ENCODE measurements at regions not wholly inside any gene's neighbourhood (a gene's known extent, or its start where the extent isn't known, plus 50 kb on each side); places are given as distances from the start of the nearest gene placed in this dataset.
"Not testable (repeated sequence)": the region's sequence is repeated elsewhere in the genome, so short reads cannot be mapped to it uniquely, and the experiment has no call there.

DNA sequence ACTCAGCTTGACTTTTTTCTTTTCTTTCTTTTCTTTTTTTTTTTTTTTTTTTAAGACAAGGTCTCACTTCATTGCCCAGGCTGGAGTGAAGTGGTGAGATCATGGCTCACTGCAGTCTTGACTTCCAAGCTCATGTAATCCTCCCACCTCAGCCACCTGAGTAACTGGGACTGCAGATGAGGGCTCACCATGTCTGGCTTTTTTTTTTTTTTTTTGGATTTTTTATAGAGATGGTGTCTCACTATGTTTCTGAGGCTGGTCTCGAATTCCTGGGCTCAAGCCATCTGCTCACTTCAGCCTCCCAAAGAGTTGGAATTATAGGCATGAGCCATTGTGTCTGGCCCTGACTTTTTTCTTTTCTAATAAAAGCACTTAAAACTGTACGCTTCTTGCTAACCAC, 358.2 kb upstream of the IGFBP3 start:
- no peak for DNase-seq (ENCODE audit: low spot score)
- intact Hi-C loops (cut with DNase I), result no loop called here
- Histone ChIP-seq H3K36me3 (no peaks in the 10 kb centered on the region), H3K4me3 (no peak overlapping the region), H3K4me1 (replicated peaks) (no peaks in the 10 kb centered on the region), H3K27me3 (replicated peaks; ENCODE audit: insufficient read depth) (no peaks in the 10 kb centered on the region), H3K27ac (no peak overlapping the region), H3K9me3 (no peaks in the 10 kb centered on the region)
- 80% methylated on average over 2 of the region's 2 CpGs for WGBS
- TF ChIP-seq POLR2AphosphoS5 (IDR thresholded peaks at IDR 0.05) (no peak), CTCF (IDR thresholded peaks at IDR 0.05) (no peak), POLR2A (IDR thresholded peaks at IDR 0.05) (no peak)

- Histone ChIP-seq H3K4me3 (no peak overlapping the region), H3K4me1 (replicated peaks) (no peaks in the 10 kb centered on the region), H3K27me3 (replicated peaks; ENCODE audit: insufficient read depth) (no peaks in the 10 kb centered on the region), H3K9me3 (no peaks in the 10 kb centered on the region), H3K27ac (no peak overlapping the region), H3K36me3 (no peaks in the 10 kb centered on the region)
- WGBS, result 67% methylated on average over 2 of the region's 2 CpGs
- DNase-seq (ENCODE audit: low spot score), result no peak
- TF ChIP-seq CTCF (IDR thresholded peaks at IDR 0.05) (no peak), POLR2A (IDR thresholded peaks at IDR 0.05) (no peak), POLR2AphosphoS5 (IDR thresholded peaks at IDR 0.05) (no peak)
- intact Hi-C loops (cut with DNase I), result no loop called here
Observed at GRCh38 chr7:46264646-46265045, 343.6 kb upstream of the IGFBP3 start.

GRCh38 chr7:46261638-46262037, 340.6 kb upstream of the IGFBP3 start:
- DNase-seq (ENCODE audit: low spot score); H3K9me3 ChIP-seq: not testable (repeated sequence)
- 92% methylated on average over 9 of the region's 9 CpGs for WGBS

GRCh38 chr7:46259947-46260346, 338.9 kb upstream of the IGFBP3 start:
- no peak overlapping the region for H3K27ac ChIP-seq
- H3K4me3 ChIP-seq, result no peak overlapping the region
- no peak for TF ChIP-seq POLR2A (IDR thresholded peaks at IDR 0.05)
- no peak for TF ChIP-seq POLR2AphosphoS5 (IDR thresholded peaks at IDR 0.05)
- TF ChIP-seq CTCF (IDR thresholded peaks at IDR 0.05), result no peak
- no peak for DNase-seq (ENCODE audit: low spot score)
- H3K9me3 ChIP-seq, result no peaks in the 10 kb centered on the region
- no peaks in the 10 kb centered on the region for H3K27me3 ChIP-seq (replicated peaks; ENCODE audit: insufficient read depth)
- no peaks in the 10 kb centered on the region for H3K4me1 ChIP-seq (replicated peaks)
- WGBS, result 33% methylated on average over 1 of the region's 1 CpG
- no peaks in the 10 kb centered on the region for H3K36me3 ChIP-seq
- intact Hi-C loops (cut with DNase I), result no loop called here

More at GRCh38 chr7:46261638-46262037, 340.6 kb upstream of the IGFBP3 start:
- H3K27me3 ChIP-seq (replicated peaks; ENCODE audit: insufficient read depth); H3K4me3 ChIP-seq; H3K27ac ChIP-seq; H3K4me1 ChIP-seq (replicated peaks); intact Hi-C loops (cut with DNase I); H3K36me3 ChIP-seq: not testable (repeated sequence)

GRCh38 chr7:46257761-46258448, 336.8 kb upstream of the IGFBP3 start:
- Histone ChIP-seq H3K4me3 (no peak overlapping the region), H3K4me1 (replicated peaks) (no peaks in the 10 kb centered on the region), H3K36me3 (no peaks in the 10 kb centered on the region), H3K27ac (no peak overlapping the region), H3K9me3 (no peaks in the 10 kb centered on the region), H3K27me3 (replicated peaks; ENCODE audit: insufficient read depth) (no peaks in the 10 kb centered on the region)
- intact Hi-C loops (cut with DNase I), result no loop called here
- WGBS, result 79% methylated on average over 3 of the region's 3 CpGs
- DNase-seq (ENCODE audit: low spot score), result no peak
- no peak for TF ChIP-seq CTCF (IDR thresholded peaks at IDR 0.05)
